WTC11 (cell line): ENCODE measurements at regions not wholly inside any gene's neighbourhood (a gene's known extent, or its start where the extent isn't known, plus 50 kb on each side); places are given as distances from the start of the nearest gene placed in this dataset.

Source experiments
- ATAC-seq: fragments of 200-7000 bp; cut with Tn5 transposase; 2 replicates; pipeline ENCODE4 v1.10.0; 2021; ENCODE audit warnings: mild to moderate bottlenecking, moderate library complexity
- CTCF ChIA-PET: fragments of 300-600 bp; sonication (Branson Sonifier 250); formaldehyde crosslinking; loops from one replicate; lab custom pipeline; 2021; ENCODE audit warnings: antibody characterized with exemption; lab: Charles Lee
- POLR2A ChIA-PET: fragments of 350-600 bp; sonication (Branson Sonifier 250); formaldehyde crosslinking; loops from one replicate; lab custom pipeline; 2021; ENCODE audit warnings: antibody characterized with exemption; lab: Charles Lee
- DNase-seq: peaks from one replicate; pipeline ENCODE4 v3.0.0; 2021; ENCODE audit warnings: low spot score
- H3K27ac Mint-ChIP-seq: 2 replicates; pipeline ENCODE4 v1.8.0; 2021; ENCODE audit warnings: mixed read lengths
- H3K27me3 Mint-ChIP-seq: 2 replicates; pipeline ENCODE4 v1.8.0; 2021; ENCODE audit warnings: low read depth, mild to moderate bottlenecking, moderate library complexity, mixed read lengths
- H3K36me3 Mint-ChIP-seq: 2 replicates; pipeline ENCODE4 v1.8.0; 2021; ENCODE audit warnings: mixed read lengths
- H3K4me1 Mint-ChIP-seq: 2 replicates; pipeline ENCODE4 v1.8.0; 2022; ENCODE audit warnings: mixed read lengths
- H3K4me3 Mint-ChIP-seq: 2 replicates; pipeline ENCODE4 v1.8.0; 2021; ENCODE audit warnings: mild to moderate bottlenecking, moderate library complexity, mixed read lengths
- H3K9me3 Mint-ChIP-seq: 2 replicates; pipeline ENCODE4 v1.8.0; 2021; ENCODE audit warnings: mixed read lengths
- CREM ChIP-seq: sonication (generic); formaldehyde crosslinking; IDR thresholded peaks from 2 replicates; pipeline ENCODE4 v1.8.1; 2022; ENCODE audit warnings: mild to moderate bottlenecking, missing genetic modification reagents, moderate library complexity
- CTCF ChIP-seq: fragments of 200-600 bp; IDR thresholded peaks from 2 replicates; pipeline ENCODE4 v1.8.0; 2022; ENCODE audit warnings: antibody characterized with exemption
- ELF4 ChIP-seq: sonication (generic); formaldehyde crosslinking; IDR thresholded peaks from 2 replicates; pipeline ENCODE4 v1.8.1; 2022; ENCODE audit warnings: low read depth, mild to moderate bottlenecking, moderate library complexity, missing genetic modification reagents
- ESRRA ChIP-seq: sonication (generic); formaldehyde crosslinking; IDR thresholded peaks from 2 replicates; pipeline ENCODE4 v1.8.1; 2022; ENCODE audit warnings: mild to moderate bottlenecking, missing genetic modification reagents, borderline replicate concordance
- FOXK1 ChIP-seq: sonication (generic); formaldehyde crosslinking; IDR thresholded peaks from 2 replicates; pipeline ENCODE4 v1.8.0; 2022; ENCODE audit warnings: mild to moderate bottlenecking, moderate library complexity, missing genetic modification reagents
- FOXP4 ChIP-seq: sonication (generic); formaldehyde crosslinking; IDR thresholded peaks from 2 replicates; pipeline ENCODE4 v1.8.0; 2022; ENCODE audit warnings: mild to moderate bottlenecking, missing genetic modification reagents
- JAZF1 ChIP-seq: fragments of 250-450 bp; sonication (Bioruptor Pico); IDR thresholded peaks from 2 replicates; pipeline ENCODE4 v1.9.0; 2021; ENCODE audit warnings: moderate library complexity, mild to moderate bottlenecking, inconsistent platforms
- MLX ChIP-seq: sonication (generic); formaldehyde crosslinking; IDR thresholded peaks from 2 replicates; pipeline ENCODE4 v1.8.1; 2023; ENCODE audit warnings: mild to moderate bottlenecking, missing genetic modification reagents, moderate library complexity
- NFE2L1 ChIP-seq: sonication (generic); formaldehyde crosslinking; IDR thresholded peaks from 2 replicates; pipeline ENCODE4 v1.8.1; 2023; ENCODE audit warnings: missing genetic modification reagents
- NR3C1 ChIP-seq: sonication (generic); formaldehyde crosslinking; conservative IDR thresholded peaks from 2 replicates; pipeline ENCODE4 v1.8.1; 2023; ENCODE audit warnings: low read depth, mild to moderate bottlenecking, missing genetic modification reagents
- PREB ChIP-seq: sonication (generic); formaldehyde crosslinking; IDR thresholded peaks from 2 replicates; pipeline ENCODE4 v1.8.1; 2022; ENCODE audit warnings: mild to moderate bottlenecking, missing genetic modification reagents, moderate library complexity, borderline replicate concordance
- SMAD3 ChIP-seq: sonication (generic); formaldehyde crosslinking; IDR thresholded peaks from 2 replicates; pipeline ENCODE4 v1.8.0; 2022; ENCODE audit warnings: missing genetic modification reagents, mild to moderate bottlenecking, borderline replicate concordance
- SMAD4 ChIP-seq: sonication (generic); formaldehyde crosslinking; IDR thresholded peaks from 2 replicates; pipeline ENCODE4 v1.8.0; 2022; ENCODE audit warnings: mild to moderate bottlenecking, missing genetic modification reagents
- SOX15 ChIP-seq: fragments of 250-450 bp; sonication (Bioruptor Pico); IDR thresholded peaks from 2 replicates; pipeline ENCODE4 v1.9.0; 2021; ENCODE audit warnings: mild to moderate bottlenecking
- SP1 ChIP-seq: sonication (generic); formaldehyde crosslinking; conservative IDR thresholded peaks from 2 replicates; pipeline ENCODE4 v1.8.1; 2022; ENCODE audit warnings: missing genetic modification reagents
- USF1 ChIP-seq: sonication (generic); formaldehyde crosslinking; IDR thresholded peaks from 2 replicates; pipeline ENCODE4 v1.8.0; 2022; ENCODE audit warnings: mild to moderate bottlenecking, missing genetic modification reagents
- ZBTB43 ChIP-seq: sonication (generic); formaldehyde crosslinking; IDR thresholded peaks from 2 replicates; pipeline ENCODE4 v1.8.1; 2023; ENCODE audit warnings: mild to moderate bottlenecking, missing genetic modification reagents
- ZNF219 ChIP-seq: sonication (generic); formaldehyde crosslinking; IDR thresholded peaks from 2 replicates; pipeline ENCODE4 v1.8.0; 2023; ENCODE audit warnings: missing genetic modification reagents, mild to moderate bottlenecking, borderline replicate concordance
- ZNF317 ChIP-seq: sonication (generic); formaldehyde crosslinking; IDR thresholded peaks from 2 replicates; pipeline ENCODE4 v1.8.1; 2023; ENCODE audit warnings: low read depth, mild to moderate bottlenecking, moderate library complexity, missing genetic modification reagents, borderline replicate concordance
- ZNF416 ChIP-seq: fragments of 250-450 bp; sonication (Bioruptor Pico); IDR thresholded peaks from 2 replicates; pipeline ENCODE4 v1.9.0; 2021; ENCODE audit warnings: mild to moderate bottlenecking, inconsistent platforms
- ZNF671 ChIP-seq: fragments of 250-450 bp; sonication (Bioruptor Pico); IDR thresholded peaks from 2 replicates; pipeline ENCODE4 v1.8.0; 2021; ENCODE audit warnings: mild to moderate bottlenecking
- TF ChIP-seq, protein P1 (sequence below): sonication (generic); formaldehyde crosslinking; IDR thresholded peaks from 2 replicates; pipeline ENCODE4 v1.8.1; 2023; ENCODE audit warnings: mild to moderate bottlenecking, moderate library complexity, missing genetic modification reagents
- TF ChIP-seq, protein P2 (sequence below): fragments of 250-450 bp; sonication (Bioruptor Pico); IDR thresholded peaks from 2 replicates; pipeline ENCODE4 v1.8.0; 2021; ENCODE audit warnings: mild to moderate bottlenecking

GRCh38 chr4:129515356-129515755, 419.4 kb downstream of the C4orf33 start:
- Mint-ChIP-seq H3K27me3 (no peaks in the 10 kb centered on the region), H3K4me3 (no peak overlapping the region)
- TF ChIP-seq SMAD3 (CRISPR knock-in tag) = no peak
- TF ChIP-seq CTCF = no peak
- no peak for TF ChIP-seq ZNF317
- TF ChIP-seq ZNF219 (CRISPR knock-in tag) = no peak

GRCh38 chr4:129526812-129527211, 430.9 kb downstream of the C4orf33 start:
- CTCF ChIA-PET = interaction anchor here (0.5 to 1.1 kb wide), 2 partner anchors 99 to 115 kb away, joined by 3 read pairs; no protein-coding TSS in a partner anchor
- Mint-ChIP-seq H3K27ac (no peak overlapping the region), H3K4me3 (no peak overlapping the region), H3K4me1 (peaks cover 16% of the 10 kb centered on the region), H3K36me3 (no peaks in the 10 kb centered on the region), H3K27me3 (no peaks in the 10 kb centered on the region), H3K9me3 (peaks cover 3% of the 10 kb centered on the region; the same call in 1 of the 2 replicates)
- DNase-seq (no peak), ATAC-seq (no peak)
- TF ChIP-seq SP1 (CRISPR knock-in tag) (no peak), ELF4 (CRISPR knock-in tag) (no peak), USF1 (CRISPR knock-in tag) (no peak), ZNF416 (CRISPR knock-in tag) (no peak), NR3C1 (CRISPR knock-in tag) (no peak), ZNF317 (no peak), FOXP4 (CRISPR knock-in tag) (no peak), ZNF671 (CRISPR knock-in tag) (no peak), ESRRA (CRISPR knock-in tag) (no peak), SMAD4 (CRISPR knock-in tag) (no peak), CREM (CRISPR knock-in tag) (no peak), MLX (CRISPR knock-in tag) (no peak), ZBTB43 (CRISPR knock-in tag) (no peak), FOXK1 (CRISPR knock-in tag) (no peak), SOX15 (no peak), JAZF1 (CRISPR knock-in tag) (no peak), PREB (CRISPR knock-in tag) (no peak), NFE2L1 (no peak)
- TF ChIP-seq, protein P1, sequence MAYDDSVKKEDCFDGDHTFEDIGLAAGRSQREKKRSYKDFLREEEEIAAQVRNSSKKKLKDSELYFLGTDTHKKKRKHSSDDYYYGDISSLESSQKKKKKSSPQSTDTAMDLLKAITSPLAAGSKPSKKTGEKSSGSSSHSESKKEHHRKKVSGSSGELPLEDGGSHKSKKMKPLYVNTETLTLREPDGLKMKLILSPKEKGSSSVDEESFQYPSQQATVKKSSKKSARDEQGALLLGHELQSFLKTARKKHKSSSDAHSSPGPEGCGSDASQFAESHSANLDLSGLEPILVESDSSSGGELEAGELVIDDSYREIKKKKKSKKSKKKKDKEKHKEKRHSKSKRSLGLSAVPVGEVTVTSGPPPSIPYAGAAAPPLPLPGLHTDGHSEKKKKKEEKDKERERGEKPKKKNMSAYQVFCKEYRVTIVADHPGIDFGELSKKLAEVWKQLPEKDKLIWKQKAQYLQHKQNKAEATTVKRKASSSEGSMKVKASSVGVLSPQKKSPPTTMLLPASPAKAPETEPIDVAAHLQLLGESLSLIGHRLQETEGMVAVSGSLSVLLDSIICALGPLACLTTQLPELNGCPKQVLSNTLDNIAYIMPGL = no peak
- TF ChIP-seq, protein P2, sequence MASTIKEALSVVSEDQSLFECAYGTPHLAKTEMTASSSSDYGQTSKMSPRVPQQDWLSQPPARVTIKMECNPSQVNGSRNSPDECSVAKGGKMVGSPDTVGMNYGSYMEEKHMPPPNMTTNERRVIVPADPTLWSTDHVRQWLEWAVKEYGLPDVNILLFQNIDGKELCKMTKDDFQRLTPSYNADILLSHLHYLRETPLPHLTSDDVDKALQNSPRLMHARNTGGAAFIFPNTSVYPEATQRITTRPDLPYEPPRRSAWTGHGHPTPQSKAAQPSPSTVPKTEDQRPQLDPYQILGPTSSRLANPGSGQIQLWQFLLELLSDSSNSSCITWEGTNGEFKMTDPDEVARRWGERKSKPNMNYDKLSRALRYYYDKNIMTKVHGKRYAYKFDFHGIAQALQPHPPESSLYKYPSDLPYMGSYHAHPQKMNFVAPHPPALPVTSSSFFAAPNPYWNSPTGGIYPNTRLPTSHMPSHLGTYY (CRISPR knock-in tag) = no peak
- POLR2A ChIA-PET = no interaction called here

More at GRCh38 chr4:129515356-129515755, 419.4 kb downstream of the C4orf33 start:
- Mint-ChIP-seq H3K27ac (no peak overlapping the region), H3K36me3 (no peaks in the 10 kb centered on the region), H3K4me1 (no peaks in the 10 kb centered on the region), H3K9me3 (peaks cover 4% of the 10 kb centered on the region; the same call in 1 of the 2 replicates)
- CTCF ChIA-PET = no interaction called here
- no peak for DNase-seq
- POLR2A ChIA-PET = no interaction called here
- ATAC-seq = no peak
